HepG2 (cell line): ENCODE measurements at regions not wholly inside any gene's neighbourhood (a gene's known extent, or its start where the extent isn't known, plus 50 kb on each side); places are given as distances from the start of the nearest gene placed in this dataset.
A peak's percentile ranks its signal among the peaks of the same experiment; 100 is the strongest.

Experiments used
- CBX1 ChIP-seq: IDR thresholded peaks from one replicate; pipeline ENCODE4 v1.6.1; 2016; ENCODE audit warnings: antibody characterized with exemption, low read depth
- HOXD1 ChIP-seq: sonication (generic); formaldehyde crosslinking; IDR thresholded peaks from 2 replicates; pipeline ENCODE4 v1.5.0; 2020; ENCODE audit warnings: missing genetic modification reagents
- IRF1 ChIP-seq: sonication (generic); formaldehyde crosslinking; IDR thresholded peaks from 2 replicates; pipeline ENCODE4 v1.4.0; 2020; ENCODE audit warnings: low read depth, mild to moderate bottlenecking, missing genetic modification reagents
- JUND ChIP-seq: sonication (generic); formaldehyde crosslinking; IDR thresholded peaks from 2 replicates; pipeline ENCODE4 v1.8.0; 2022; ENCODE audit warnings: mild to moderate bottlenecking, missing genetic modification reagents
- MLLT10 ChIP-seq: sonication (generic); formaldehyde crosslinking; IDR thresholded peaks from 2 replicates; pipeline ENCODE4 v1.4.0; 2020; ENCODE audit warnings: missing genetic modification reagents
- NCOR1 ChIP-seq: fragments of 200-600 bp; sonication (generic); IDR thresholded peaks from 2 replicates; pipeline ENCODE4 v1.7.0; 2017; ENCODE audit warnings: antibody characterized with exemption, low read length, borderline replicate concordance
- NFKBIZ ChIP-seq: IDR thresholded peaks from 2 replicates; pipeline ENCODE4 v1.6.1; 2018; ENCODE audit warnings: missing genetic modification reagents, missing compliant biosample characterization
- RAD51 ChIP-seq: fragments of 450-650 bp; IDR thresholded peaks from 2 replicates; pipeline ENCODE4 v1.6.1; 2016; ENCODE audit warnings: borderline replicate concordance
- SAFB2 ChIP-seq: sonication (generic); formaldehyde crosslinking; IDR thresholded peaks from 2 replicates; pipeline ENCODE4 v1.5.1; 2020; ENCODE audit warnings: missing genetic modification reagents, low read depth, mild to moderate bottlenecking, borderline replicate concordance
- SNRNP70 ChIP-seq: fragments of 200-400 bp; formaldehyde crosslinking; IDR thresholded peaks from 2 replicates; pipeline ENCODE4 v1.6.1; 2017; ENCODE audit warnings: mild to moderate bottlenecking, low read depth, low read length, moderate library complexity
- SOX5 ChIP-seq: IDR thresholded peaks from 2 replicates; pipeline ENCODE4 v1.6.1; 2016; ENCODE audit warnings: borderline replicate concordance
- SUZ12 ChIP-seq: fragments of 150-350 bp; IDR thresholded peaks from 2 replicates; pipeline ENCODE4 v1.6.1; 2014; ENCODE audit warnings: low read depth, low read length
- TSC22D2 ChIP-seq: sonication (generic); formaldehyde crosslinking; IDR thresholded peaks from 2 replicates; pipeline ENCODE4 v1.5.1; 2020; ENCODE audit warnings: missing genetic modification reagents, mild to moderate bottlenecking, borderline replicate concordance
- ZBTB4 ChIP-seq: sonication (generic); formaldehyde crosslinking; IDR thresholded peaks from 2 replicates; pipeline ENCODE4 v1.4.0; 2020; ENCODE audit warnings: missing genetic modification reagents, mild to moderate bottlenecking, borderline replicate concordance
- ZFP1 ChIP-seq: IDR thresholded peaks from 2 replicates; pipeline ENCODE4 v1.6.1; 2016
- ZGPAT ChIP-seq: IDR thresholded peaks from 2 replicates; pipeline ENCODE4 v1.6.1; 2016; ENCODE audit warnings: mild to moderate bottlenecking
- ZNF274 ChIP-seq: sonication (generic); formaldehyde crosslinking; IDR thresholded peaks from 2 replicates; pipeline ENCODE4 v1.5.1; 2020; ENCODE audit warnings: mild to moderate bottlenecking, missing genetic modification reagents
- ZNF280D ChIP-seq: sonication (generic); formaldehyde crosslinking; IDR thresholded peaks from 2 replicates; pipeline ENCODE4 v1.5.1; 2020; ENCODE audit warnings: mild to moderate bottlenecking, missing genetic modification reagents
- ZNF30 ChIP-seq: sonication (generic); formaldehyde crosslinking; IDR thresholded peaks from 2 replicates; pipeline ENCODE4 v1.5.0; 2020; ENCODE audit warnings: mild to moderate bottlenecking, missing genetic modification reagents
- ZNF550 ChIP-seq: sonication (generic); formaldehyde crosslinking; IDR thresholded peaks from 2 replicates; pipeline ENCODE4 v1.4.0; 2020; ENCODE audit warnings: mild to moderate bottlenecking, missing genetic modification reagents, borderline replicate concordance
- ZNF639 ChIP-seq: conservative IDR thresholded peaks from 2 replicates; pipeline ENCODE4 v1.6.1; 2018; ENCODE audit warnings: missing genetic modification reagents

- TF ChIP-seq CBX1 = peak; percentile 93
- TF ChIP-seq HOXD1 (CRISPR knock-in tag) = peak; percentile 67; the same call in 1 of the 2 replicates
- TF ChIP-seq ZFP1 = peak; percentile 90
- peak; percentile 99 for TF ChIP-seq ZGPAT (CRISPR knock-in tag)
- peak; percentile 95 for TF ChIP-seq ZBTB4
- TF ChIP-seq NCOR1 = peak; percentile 99; the same call in 1 of the 2 replicates
- peak; percentile 94 for TF ChIP-seq NFKBIZ (CRISPR knock-in tag)
- peak; percentile 51; the same call in 1 of the 2 replicates for TF ChIP-seq JUND (CRISPR knock-in tag)
- TF ChIP-seq ZNF30 = 0 out of 2 replicates have a peak, but pooled peaks have one; percentile 62
- no peak for TF ChIP-seq TSC22D2 (CRISPR knock-in tag)
- TF ChIP-seq SAFB2 (CRISPR knock-in tag) = no peak
- TF ChIP-seq ZNF274 (CRISPR knock-in tag) = peak; percentile 70; the same call in 1 of the 2 replicates
- no peak for TF ChIP-seq ZNF550 (CRISPR knock-in tag)
- TF ChIP-seq MLLT10 (CRISPR knock-in tag) = no peak
- TF ChIP-seq IRF1 (CRISPR knock-in tag) = 0 out of 2 replicates have a peak, but pooled peaks have one; percentile 58
- TF ChIP-seq SNRNP70 = no peak
- TF ChIP-seq SOX5 (CRISPR knock-in tag) = peak; percentile 93
- TF ChIP-seq ZNF639 (CRISPR knock-in tag) = peak; percentile 60; the same call in 1 of the 2 replicates
- TF ChIP-seq ZNF280D (CRISPR knock-in tag) = peak; percentile 93; the same call in 1 of the 2 replicates
- TF ChIP-seq SUZ12 = no peak
- TF ChIP-seq RAD51 = no peak
Measured at GRCh38 chr6:137357263-137357947, 136.8 kb downstream of the OLIG3 start (continued).
